ENCODE measurements at regions not wholly inside any gene's neighbourhood (a gene's known extent, or its start where the extent isn't known, plus 50 kb on each side); places are given as distances from the start of the nearest gene placed in this dataset.

GRCh38 chr12:30072824-30073223, 289.1 kb upstream of the TMTC1 start:
- H3K4me2 ChIP-seq (ENCODE audit: low read length): no peak overlapping the region
- no peaks in the 10 kb centered on the region for H3K36me3 ChIP-seq (replicated peaks; ENCODE audit: low read depth, low read length)
- TF ChIP-seq CTCF (IDR thresholded peaks at IDR 0.05; ENCODE audit: low read depth, low read length): no peak
- no peak for TF ChIP-seq EZH2phosphoT487 (IDR thresholded peaks at IDR 0.05; ENCODE audit: low read depth)
- no peak overlapping the region for H3K9ac ChIP-seq (ENCODE audit: low read length)
- H3K4me1 ChIP-seq (ENCODE audit: low read length): no peaks in the 10 kb centered on the region
- no peaks in the 10 kb centered on the region for H3K27me3 ChIP-seq (ENCODE audit: low read depth, low read length)
- no peak overlapping the region for H2AFZ ChIP-seq (ENCODE audit: low read depth, low read length)
- no peaks in the 10 kb centered on the region for H3K9me3 ChIP-seq (ENCODE audit: insufficient read depth, low read length)
- H4K20me1 ChIP-seq (ENCODE audit: insufficient read depth, low read length): no peaks in the 10 kb centered on the region
- no peak overlapping the region for H3K27ac ChIP-seq (ENCODE audit: low read length)
- H3K79me2 ChIP-seq (ENCODE audit: low read length): no peaks in the 10 kb centered on the region
- H3K4me3 ChIP-seq (ENCODE audit: low read length): no peak overlapping the region

GRCh38 chr12:30067146-30067545, 283.4 kb upstream of the TMTC1 start:
- no peaks in the 10 kb centered on the region for H3K9me3 ChIP-seq (ENCODE audit: insufficient read depth, low read length)
- TF ChIP-seq EZH2phosphoT487 (IDR thresholded peaks at IDR 0.05; ENCODE audit: low read depth) (no peak), CTCF (IDR thresholded peaks at IDR 0.05; ENCODE audit: low read depth, low read length) (no peak)
- H3K79me2 ChIP-seq (ENCODE audit: low read length): no peaks in the 10 kb centered on the region
- H3K27me3 ChIP-seq (ENCODE audit: low read depth, low read length): no peaks in the 10 kb centered on the region
- H2AFZ ChIP-seq (ENCODE audit: low read depth, low read length): no peak overlapping the region
- H3K4me3 ChIP-seq (ENCODE audit: low read length): no peak overlapping the region
- no peaks in the 10 kb centered on the region for H4K20me1 ChIP-seq (ENCODE audit: insufficient read depth, low read length)
- H3K4me2 ChIP-seq (ENCODE audit: low read length): no peak overlapping the region
- no peak overlapping the region for H3K27ac ChIP-seq (ENCODE audit: low read length)
- H3K36me3 ChIP-seq (replicated peaks; ENCODE audit: low read depth, low read length): no peaks in the 10 kb centered on the region
- no peaks in the 10 kb centered on the region for H3K4me1 ChIP-seq (ENCODE audit: low read length)
- no peak overlapping the region for H3K9ac ChIP-seq (ENCODE audit: low read length)

- Histone ChIP-seq H3K27ac (ENCODE audit: low read length) (no peak overlapping the region), H3K4me1 (ENCODE audit: low read length) (no peaks in the 10 kb centered on the region), H3K36me3 (replicated peaks; ENCODE audit: low read depth, low read length) (no peaks in the 10 kb centered on the region), H3K27me3 (ENCODE audit: low read depth, low read length) (no peaks in the 10 kb centered on the region), H3K9ac (ENCODE audit: low read length) (no peak overlapping the region), H3K79me2 (ENCODE audit: low read length) (no peaks in the 10 kb centered on the region), H2AFZ (ENCODE audit: low read depth, low read length) (no peak overlapping the region), H4K20me1 (ENCODE audit: insufficient read depth, low read length) (no peaks in the 10 kb centered on the region), H3K9me3 (ENCODE audit: insufficient read depth, low read length) (no peaks in the 10 kb centered on the region), H3K4me2 (ENCODE audit: low read length) (no peak overlapping the region), H3K4me3 (ENCODE audit: low read length) (no peak overlapping the region)
- TF ChIP-seq CTCF (IDR thresholded peaks at IDR 0.05; ENCODE audit: low read depth, low read length): no peak
- TF ChIP-seq EZH2phosphoT487 (IDR thresholded peaks at IDR 0.05; ENCODE audit: low read depth): no peak
These were observed 281.2 kb upstream of the TMTC1 start for GRCh38 chr12:30064906-30065305.

- H3K4me1 ChIP-seq (ENCODE audit: low read length): no peaks in the 10 kb centered on the region
- no peak overlapping the region for H3K27ac ChIP-seq (ENCODE audit: low read length)
- H4K20me1 ChIP-seq (ENCODE audit: insufficient read depth, low read length): no peaks in the 10 kb centered on the region
- H3K79me2 ChIP-seq (ENCODE audit: low read length): no peaks in the 10 kb centered on the region
- H3K27me3 ChIP-seq (ENCODE audit: low read depth, low read length): no peaks in the 10 kb centered on the region
- no peaks in the 10 kb centered on the region for H3K36me3 ChIP-seq (replicated peaks; ENCODE audit: low read depth, low read length)
- H3K4me3 ChIP-seq (ENCODE audit: low read length): no peak overlapping the region
- no peak overlapping the region for H3K4me2 ChIP-seq (ENCODE audit: low read length)
- TF ChIP-seq EZH2phosphoT487 (IDR thresholded peaks at IDR 0.05; ENCODE audit: low read depth) (no peak), CTCF (IDR thresholded peaks at IDR 0.05; ENCODE audit: low read depth, low read length) (no peak)
- H3K9ac ChIP-seq (ENCODE audit: low read length): no peak overlapping the region
- no peaks in the 10 kb centered on the region for H3K9me3 ChIP-seq (ENCODE audit: insufficient read depth, low read length)
- H2AFZ ChIP-seq (ENCODE audit: low read depth, low read length): no peak overlapping the region
These were observed 279.7 kb upstream of the TMTC1 start for GRCh38 chr12:30063435-30063945.

Data from OCI-LY3 (cell line).